ENCODE measurements at regions not wholly inside any gene's neighbourhood (a gene's known extent, or its start where the extent isn't known, plus 50 kb on each side); places are given as distances from the start of the nearest gene placed in this dataset.

GRCh38 chr5:20500546-20500945, 512.5 kb upstream of the CDH18 start:
- no peaks in the 10 kb centered on the region for H3K4me1 ChIP-seq (ENCODE audit: control insufficient read depth, low read depth, low read length)
- H3K79me1 ChIP-seq (ENCODE audit: low read length): no peaks in the 10 kb centered on the region
- H3K27ac ChIP-seq (ENCODE audit: low read depth, low read length): no peak overlapping the region
- H3K4me2 ChIP-seq (ENCODE audit: low read length): no peak overlapping the region
- H4K5ac ChIP-seq (ENCODE audit: low read length): no peak overlapping the region
- no peak overlapping the region for H2AK5ac ChIP-seq (ENCODE audit: low read length)
- H3K27me3 ChIP-seq (ENCODE audit: insufficient read depth, low read length, poor library complexity): no peaks in the 10 kb centered on the region
- no peak overlapping the region for H3K9ac ChIP-seq (ENCODE audit: low read length)
- H3K79me2 ChIP-seq (ENCODE audit: control insufficient read depth, insufficient read depth, low read length): no peaks in the 10 kb centered on the region
- H2BK15ac ChIP-seq (replicated peaks; ENCODE audit: low read depth): no peak overlapping the region
- H2BK120ac ChIP-seq (ENCODE audit: low read depth, low read length): no peak overlapping the region
- no peak overlapping the region for H3K56ac ChIP-seq (ENCODE audit: low read length)
- WGBS (ENCODE audit: extremely low coverage, insufficient coverage, low lambda C conversion rate): no CpG with 5 or more reads among the region's 2 CpGs
- H3K4ac ChIP-seq (ENCODE audit: low read depth, low read length): no peak overlapping the region
- DNase-seq: no peak
- H3K4me3 ChIP-seq (ENCODE audit: low read length): no peak overlapping the region
- no peaks in the 10 kb centered on the region for H3K36me3 ChIP-seq (ENCODE audit: control insufficient read depth, insufficient read depth, low read length)
- H3K23ac ChIP-seq (ENCODE audit: low read length): no peak overlapping the region
- no peak overlapping the region for H2BK5ac ChIP-seq (ENCODE audit: low read length)
- H3K18ac ChIP-seq (ENCODE audit: low read length): no peak overlapping the region
- no peak overlapping the region for H4K8ac ChIP-seq (ENCODE audit: low read depth, low read length)

GRCh38 chr5:20498926-20499325, 510.9 kb upstream of the CDH18 start:
- Histone ChIP-seq H3K4me2 (ENCODE audit: low read length) (no peak overlapping the region), H3K4me1 (ENCODE audit: control insufficient read depth, low read depth, low read length) (no peaks in the 10 kb centered on the region), H3K27me3 (ENCODE audit: insufficient read depth, low read length, poor library complexity) (no peaks in the 10 kb centered on the region), H3K4ac (ENCODE audit: low read depth, low read length) (no peak overlapping the region), H3K36me3 (ENCODE audit: control insufficient read depth, insufficient read depth, low read length) (no peaks in the 10 kb centered on the region), H3K9ac (ENCODE audit: low read length) (no peak overlapping the region), H3K56ac (ENCODE audit: low read length) (no peak overlapping the region), H2BK15ac (replicated peaks; ENCODE audit: low read depth) (no peak overlapping the region), H2BK120ac (ENCODE audit: low read depth, low read length) (no peak overlapping the region), H3K18ac (ENCODE audit: low read length) (no peak overlapping the region), H3K4me3 (ENCODE audit: low read length) (no peak overlapping the region), H3K27ac (ENCODE audit: low read depth, low read length) (no peak overlapping the region), H2BK5ac (ENCODE audit: low read length) (no peak overlapping the region), H4K8ac (ENCODE audit: low read depth, low read length) (no peak overlapping the region), H2AK5ac (ENCODE audit: low read length) (no peak overlapping the region), H3K79me1 (ENCODE audit: low read length) (no peaks in the 10 kb centered on the region), H3K79me2 (ENCODE audit: control insufficient read depth, insufficient read depth, low read length) (no peaks in the 10 kb centered on the region), H3K23ac (ENCODE audit: low read length) (no peak overlapping the region), H4K5ac (ENCODE audit: low read length) (no peak overlapping the region)
- no CpG with 5 or more reads among the region's 3 CpGs for WGBS (ENCODE audit: extremely low coverage, insufficient coverage, low lambda C conversion rate)
- no peak for DNase-seq

DNA sequence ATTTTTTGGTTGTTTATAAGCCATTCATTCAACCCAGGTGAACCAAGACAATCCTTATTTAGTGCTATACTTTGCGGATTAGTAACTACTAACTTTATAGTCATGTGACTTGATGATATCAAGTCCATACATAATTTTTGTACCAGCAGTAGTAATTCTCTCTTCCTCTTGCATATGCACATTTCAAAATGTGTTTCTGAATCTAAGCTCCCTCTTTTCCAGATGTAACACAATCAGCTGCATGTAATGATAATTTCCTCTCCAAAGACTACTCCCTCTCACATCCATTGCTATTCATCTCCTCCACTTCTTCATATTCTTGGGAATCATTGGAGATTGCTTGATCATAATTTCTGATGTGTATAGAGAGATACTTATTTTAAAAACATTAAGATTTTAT, 510.1 kb upstream of the CDH18 start:
- Histone ChIP-seq H3K4me2 (ENCODE audit: low read length) (no peak overlapping the region), H3K9ac (ENCODE audit: low read length) (no peak overlapping the region), H3K79me1 (ENCODE audit: low read length) (no peaks in the 10 kb centered on the region), H3K4me3 (ENCODE audit: low read length) (no peak overlapping the region), H3K79me2 (ENCODE audit: control insufficient read depth, insufficient read depth, low read length) (no peaks in the 10 kb centered on the region), H2AK5ac (ENCODE audit: low read length) (no peak overlapping the region), H4K5ac (ENCODE audit: low read length) (no peak overlapping the region), H3K4me1 (ENCODE audit: control insufficient read depth, low read depth, low read length) (no peaks in the 10 kb centered on the region), H2BK5ac (ENCODE audit: low read length) (no peak overlapping the region), H3K27ac (ENCODE audit: low read depth, low read length) (no peak overlapping the region), H3K4ac (ENCODE audit: low read depth, low read length) (no peak overlapping the region), H2BK120ac (ENCODE audit: low read depth, low read length) (no peak overlapping the region), H4K8ac (ENCODE audit: low read depth, low read length) (no peak overlapping the region), H3K27me3 (ENCODE audit: insufficient read depth, low read length, poor library complexity) (no peaks in the 10 kb centered on the region), H3K56ac (ENCODE audit: low read length) (no peak overlapping the region), H3K23ac (ENCODE audit: low read length) (no peak overlapping the region), H3K18ac (ENCODE audit: low read length) (no peak overlapping the region), H3K36me3 (ENCODE audit: control insufficient read depth, insufficient read depth, low read length) (no peaks in the 10 kb centered on the region), H2BK15ac (replicated peaks; ENCODE audit: low read depth) (no peak overlapping the region)
- WGBS (ENCODE audit: extremely low coverage, insufficient coverage, low lambda C conversion rate): no CpG with 5 or more reads among the region's 1 CpG
- DNase-seq: no peak

- Histone ChIP-seq H3K4me1 (ENCODE audit: control insufficient read depth, low read depth, low read length) (no peaks in the 10 kb centered on the region), H3K18ac (ENCODE audit: low read length) (no peak overlapping the region), H3K4ac (ENCODE audit: low read depth, low read length) (no peak overlapping the region), H4K8ac (ENCODE audit: low read depth, low read length) (no peak overlapping the region), H3K23ac (ENCODE audit: low read length) (no peak overlapping the region), H3K79me2 (ENCODE audit: control insufficient read depth, insufficient read depth, low read length) (no peaks in the 10 kb centered on the region), H3K79me1 (ENCODE audit: low read length) (no peaks in the 10 kb centered on the region), H3K9ac (ENCODE audit: low read length) (no peak overlapping the region), H3K27ac (ENCODE audit: low read depth, low read length) (no peak overlapping the region), H3K27me3 (ENCODE audit: insufficient read depth, low read length, poor library complexity) (no peaks in the 10 kb centered on the region), H3K4me2 (ENCODE audit: low read length) (no peak overlapping the region), H2BK15ac (replicated peaks; ENCODE audit: low read depth) (no peak overlapping the region), H2AK5ac (ENCODE audit: low read length) (no peak overlapping the region), H3K36me3 (ENCODE audit: control insufficient read depth, insufficient read depth, low read length) (no peaks in the 10 kb centered on the region), H3K56ac (ENCODE audit: low read length) (no peak overlapping the region), H4K5ac (ENCODE audit: low read length) (no peak overlapping the region), H3K4me3 (ENCODE audit: low read length) (no peak overlapping the region), H2BK5ac (ENCODE audit: low read length) (no peak overlapping the region), H2BK120ac (ENCODE audit: low read depth, low read length) (no peak overlapping the region)
- no CpG with 5 or more reads among the region's 2 CpGs for WGBS (ENCODE audit: extremely low coverage, insufficient coverage, low lambda C conversion rate)
- no peak for DNase-seq
Measured at GRCh38 chr5:20497356-20497755, 509.4 kb upstream of the CDH18 start.

GRCh38 chr5:20494706-20495105, 506.7 kb upstream of the CDH18 start:
- Histone ChIP-seq H3K4me1 (ENCODE audit: control insufficient read depth, low read depth, low read length) (no peaks in the 10 kb centered on the region), H3K4me3 (ENCODE audit: low read length) (no peak overlapping the region), H2BK15ac (replicated peaks; ENCODE audit: low read depth) (no peak overlapping the region), H3K79me1 (ENCODE audit: low read length) (no peaks in the 10 kb centered on the region), H3K27me3 (ENCODE audit: insufficient read depth, low read length, poor library complexity) (no peaks in the 10 kb centered on the region), H2BK120ac (ENCODE audit: low read depth, low read length) (no peak overlapping the region), H2BK5ac (ENCODE audit: low read length) (no peak overlapping the region), H3K9ac (ENCODE audit: low read length) (no peak overlapping the region), H3K4me2 (ENCODE audit: low read length) (no peak overlapping the region), H3K18ac (ENCODE audit: low read length) (no peak overlapping the region), H3K56ac (ENCODE audit: low read length) (no peak overlapping the region), H4K5ac (ENCODE audit: low read length) (no peak overlapping the region), H3K79me2 (ENCODE audit: control insufficient read depth, insufficient read depth, low read length) (no peaks in the 10 kb centered on the region), H3K27ac (ENCODE audit: low read depth, low read length) (no peak overlapping the region), H3K4ac (ENCODE audit: low read depth, low read length) (no peak overlapping the region), H3K36me3 (ENCODE audit: control insufficient read depth, insufficient read depth, low read length) (no peaks in the 10 kb centered on the region), H4K8ac (ENCODE audit: low read depth, low read length) (no peak overlapping the region), H2AK5ac (ENCODE audit: low read length) (no peak overlapping the region), H3K23ac (ENCODE audit: low read length) (no peak overlapping the region)
- WGBS (ENCODE audit: extremely low coverage, insufficient coverage, low lambda C conversion rate): no CpG with 5 or more reads among the region's 5 CpGs
- DNase-seq: no peak

DNA sequence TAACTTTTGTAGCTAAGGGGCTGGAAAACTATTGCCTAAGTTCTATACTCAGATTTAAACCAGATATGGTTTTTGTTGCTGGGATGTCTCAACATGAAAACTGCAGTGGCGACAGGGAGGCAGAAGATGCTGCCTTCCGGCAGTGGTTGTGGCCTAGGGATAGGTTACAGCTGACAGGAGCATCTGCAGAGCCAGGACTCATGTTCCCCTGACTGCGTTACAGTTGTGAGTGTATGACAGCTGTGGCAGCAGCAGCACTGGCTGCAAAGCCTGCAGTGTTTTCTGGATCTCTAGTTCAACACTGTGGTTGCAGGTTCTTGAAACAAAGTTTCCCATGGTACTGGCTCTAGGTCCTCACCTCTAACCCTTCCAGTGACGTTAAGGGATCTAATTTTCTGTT, 498.8 kb upstream of the CDH18 start:
- H4K5ac ChIP-seq (ENCODE audit: low read length): no peak overlapping the region
- H2BK120ac ChIP-seq (ENCODE audit: low read depth, low read length): no peak overlapping the region
- H3K4me2 ChIP-seq (ENCODE audit: low read length): no peak overlapping the region
- H2BK15ac ChIP-seq (replicated peaks; ENCODE audit: low read depth): no peak overlapping the region
- H3K23ac ChIP-seq (ENCODE audit: low read length): no peak overlapping the region
- H3K4me3 ChIP-seq (ENCODE audit: low read length): no peak overlapping the region
- H3K79me1 ChIP-seq (ENCODE audit: low read length): no peaks in the 10 kb centered on the region
- no peaks in the 10 kb centered on the region for H3K27me3 ChIP-seq (ENCODE audit: insufficient read depth, low read length, poor library complexity)
- no peak overlapping the region for H3K18ac ChIP-seq (ENCODE audit: low read length)
- no peak overlapping the region for H3K27ac ChIP-seq (ENCODE audit: low read depth, low read length)
- no CpG with 5 or more reads among the region's 4 CpGs for WGBS (ENCODE audit: extremely low coverage, insufficient coverage, low lambda C conversion rate)
- no peaks in the 10 kb centered on the region for H3K79me2 ChIP-seq (ENCODE audit: control insufficient read depth, insufficient read depth, low read length)
- H2AK5ac ChIP-seq (ENCODE audit: low read length): no peak overlapping the region
- H3K9ac ChIP-seq (ENCODE audit: low read length): no peak overlapping the region
- H3K56ac ChIP-seq (ENCODE audit: low read length): no peak overlapping the region
- H2BK5ac ChIP-seq (ENCODE audit: low read length): no peak overlapping the region
- no peaks in the 10 kb centered on the region for H3K4me1 ChIP-seq (ENCODE audit: control insufficient read depth, low read depth, low read length)
- DNase-seq: no peak
- H3K36me3 ChIP-seq (ENCODE audit: control insufficient read depth, insufficient read depth, low read length): no peaks in the 10 kb centered on the region
- no peak overlapping the region for H3K4ac ChIP-seq (ENCODE audit: low read depth, low read length)
- no peak overlapping the region for H4K8ac ChIP-seq (ENCODE audit: low read depth, low read length)

Measured in mesendoderm (in vitro differentiated cells).